ENCODE measurements at regions not wholly inside any gene's neighbourhood (a gene's known extent, or its start where the extent isn't known, plus 50 kb on each side); places are given as distances from the start of the nearest gene placed in this dataset.

- H3K36me3 ChIP-seq (ENCODE audit: control insufficient read depth, insufficient read depth, low read length): no peaks in the 10 kb centered on the region
- TF ChIP-seq, protein P1, sequence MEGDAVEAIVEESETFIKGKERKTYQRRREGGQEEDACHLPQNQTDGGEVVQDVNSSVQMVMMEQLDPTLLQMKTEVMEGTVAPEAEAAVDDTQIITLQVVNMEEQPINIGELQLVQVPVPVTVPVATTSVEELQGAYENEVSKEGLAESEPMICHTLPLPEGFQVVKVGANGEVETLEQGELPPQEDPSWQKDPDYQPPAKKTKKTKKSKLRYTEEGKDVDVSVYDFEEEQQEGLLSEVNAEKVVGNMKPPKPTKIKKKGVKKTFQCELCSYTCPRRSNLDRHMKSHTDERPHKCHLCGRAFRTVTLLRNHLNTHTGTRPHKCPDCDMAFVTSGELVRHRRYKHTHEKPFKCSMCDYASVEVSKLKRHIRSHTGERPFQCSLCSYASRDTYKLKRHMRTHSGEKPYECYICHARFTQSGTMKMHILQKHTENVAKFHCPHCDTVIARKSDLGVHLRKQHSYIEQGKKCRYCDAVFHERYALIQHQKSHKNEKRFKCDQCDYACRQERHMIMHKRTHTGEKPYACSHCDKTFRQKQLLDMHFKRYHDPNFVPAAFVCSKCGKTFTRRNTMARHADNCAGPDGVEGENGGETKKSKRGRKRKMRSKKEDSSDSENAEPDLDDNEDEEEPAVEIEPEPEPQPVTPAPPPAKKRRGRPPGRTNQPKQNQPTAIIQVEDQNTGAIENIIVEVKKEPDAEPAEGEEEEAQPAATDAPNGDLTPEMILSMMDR (IDR thresholded peaks at IDR 0.05; ENCODE audit: insufficient read depth, low read length, poor library complexity, severe bottlenecking): no peak
- DNase-seq (ENCODE audit: extremely low read depth, insufficient read length): no peak
- H3K4me3 ChIP-seq (replicated peaks; ENCODE audit: low read depth, low read length): no peak overlapping the region
- no peaks in the 10 kb centered on the region for H3K27me3 ChIP-seq (replicated peaks; ENCODE audit: control insufficient read depth, insufficient read depth, low read length)
Observed at GRCh38 chr15:26395624-26396023, 377.2 kb downstream of the GABRB3 start.

GRCh38 chr15:26394801-26395200 lies 378.1 kb downstream of the GABRB3 start:
- DNase-seq (ENCODE audit: extremely low read depth, insufficient read length): no peak
- Histone ChIP-seq H3K36me3 (ENCODE audit: control insufficient read depth, insufficient read depth, low read length) (no peaks in the 10 kb centered on the region), H3K27me3 (replicated peaks; ENCODE audit: control insufficient read depth, insufficient read depth, low read length) (no peaks in the 10 kb centered on the region), H3K4me3 (replicated peaks; ENCODE audit: low read depth, low read length) (no peak overlapping the region)
- TF ChIP-seq, protein P1 (IDR thresholded peaks at IDR 0.05; ENCODE audit: insufficient read depth, low read length, poor library complexity, severe bottlenecking): no peak

DNA sequence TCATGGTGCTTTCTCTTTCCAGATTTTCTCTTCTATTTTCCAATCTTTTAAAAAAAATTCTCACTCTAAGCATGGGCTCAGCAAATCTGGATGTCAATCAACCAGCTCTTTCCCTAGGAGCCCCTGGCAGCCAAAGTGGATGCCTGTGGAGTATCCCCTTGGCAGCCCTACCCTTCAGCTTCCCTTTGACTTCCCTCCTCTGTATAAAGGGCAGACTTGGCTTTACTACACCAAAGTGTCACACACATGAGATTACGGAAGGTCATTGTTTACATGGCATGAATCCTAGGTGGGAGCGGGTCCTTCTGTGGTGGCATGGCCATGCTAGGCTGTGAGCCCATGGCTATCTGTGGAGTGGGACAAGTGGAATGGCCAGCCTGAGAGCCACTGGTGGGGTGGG lies 379.9 kb downstream of the GABRB3 start:
- no peak for DNase-seq (ENCODE audit: extremely low read depth, insufficient read length)
- TF ChIP-seq, protein P1 (IDR thresholded peaks at IDR 0.05; ENCODE audit: insufficient read depth, low read length, poor library complexity, severe bottlenecking): no peak
- H3K27me3 ChIP-seq (replicated peaks; ENCODE audit: control insufficient read depth, insufficient read depth, low read length): no peaks in the 10 kb centered on the region
- H3K4me3 ChIP-seq (replicated peaks; ENCODE audit: low read depth, low read length): no peak overlapping the region
- no peaks in the 10 kb centered on the region for H3K36me3 ChIP-seq (ENCODE audit: control insufficient read depth, insufficient read depth, low read length)

DNA sequence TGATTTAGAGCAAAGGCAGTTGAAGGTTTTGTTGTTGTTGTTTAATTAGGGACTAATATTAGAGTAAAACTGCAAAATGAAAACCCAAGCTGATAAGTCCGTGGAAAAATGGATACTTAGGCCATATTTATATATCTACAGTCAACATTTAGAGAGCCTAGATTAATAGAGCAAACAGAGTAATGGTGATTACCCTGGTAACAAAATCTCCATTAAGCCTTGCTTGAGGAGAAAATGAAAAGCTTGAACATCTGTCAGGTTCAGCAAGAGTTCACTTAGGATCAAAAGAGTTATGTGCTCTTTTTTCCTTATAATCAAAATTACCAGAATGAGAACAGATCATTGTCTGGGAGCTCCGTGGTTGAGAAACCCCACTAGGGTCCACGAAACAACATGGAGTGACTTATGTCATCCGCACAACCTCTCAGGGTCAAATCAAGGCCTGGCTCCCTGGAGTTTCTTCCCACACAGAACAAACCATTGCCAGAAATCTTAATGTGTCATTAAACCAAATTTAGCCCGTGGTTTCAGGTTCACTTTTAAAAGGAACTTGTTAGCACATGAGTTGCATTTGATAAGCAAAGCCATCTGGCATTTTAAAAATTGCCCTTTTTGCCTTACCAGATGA lies 381.2 kb downstream of the GABRB3 start:
- Histone ChIP-seq H3K4me3 (replicated peaks; ENCODE audit: low read depth, low read length) (no peak overlapping the region), H3K36me3 (ENCODE audit: control insufficient read depth, insufficient read depth, low read length) (no peaks in the 10 kb centered on the region), H3K27me3 (replicated peaks; ENCODE audit: control insufficient read depth, insufficient read depth, low read length) (no peaks in the 10 kb centered on the region)
- TF ChIP-seq, protein P1 (IDR thresholded peaks at IDR 0.05; ENCODE audit: insufficient read depth, low read length, poor library complexity, severe bottlenecking): no peak
- DNase-seq (ENCODE audit: extremely low read depth, insufficient read length): no peak

- Histone ChIP-seq H3K27me3 (replicated peaks; ENCODE audit: control insufficient read depth, insufficient read depth, low read length) (no peaks in the 10 kb centered on the region), H3K4me3 (replicated peaks; ENCODE audit: low read depth, low read length) (no peak overlapping the region), H3K36me3 (ENCODE audit: control insufficient read depth, insufficient read depth, low read length) (no peaks in the 10 kb centered on the region)
- no peak for DNase-seq (ENCODE audit: extremely low read depth, insufficient read length)
- TF ChIP-seq, protein P1 (IDR thresholded peaks at IDR 0.05; ENCODE audit: insufficient read depth, low read length, poor library complexity, severe bottlenecking): no peak
Observed at GRCh38 chr15:26382444-26383072, 390.3 kb downstream of the GABRB3 start.
